CD4-positive, alpha-beta T cell treated with Interleukin-6 for 4 hours (primary cell): ENCODE measurements at regions not wholly inside any gene's neighbourhood (a gene's known extent, or its start where the extent isn't known, plus 50 kb on each side); places are given as distances from the start of the nearest gene placed in this dataset.
"Not testable (repeated sequence)": the region's sequence is repeated elsewhere in the genome, so short reads cannot be mapped to it uniquely, and the experiment has no call there.

Experiments
- DNase-seq: peaks from one replicate; pipeline ENCODE4 v3.0.0-alpha.2; 2020; ENCODE audit warnings: mixed read lengths

- peak; percentile 86 for DNase-seq
Observed at GRCh38 chr1:198935306-198935921, 296.6 kb downstream of the PTPRC start.

GRCh38 chr1:198936371-198937083, 297.7 kb downstream of the PTPRC start:
- DNase-seq: no peak

GRCh38 chr1:198937231-198938031, 298.6 kb downstream of the PTPRC start:
- DNase-seq: peak; percentile 53

- no peak for DNase-seq
Observed at GRCh38 chr1:198939286-198939685, 300.4 kb downstream of the PTPRC start.

GRCh38 chr1:198939956-198940355, 301.1 kb downstream of the PTPRC start:
- no peak for DNase-seq

GRCh38 chr1:198942466-198942865, 303.6 kb downstream of the PTPRC start:
- DNase-seq: no peak

GRCh38 chr1:198943484-198944187, 304.8 kb downstream of the PTPRC start:
- DNase-seq: no peak

GRCh38 chr1:198947456-198947855, 308.6 kb downstream of the PTPRC start:
- no peak for DNase-seq

- DNase-seq: no peak
Observed at GRCh38 chr1:198948895-198949659, 310.2 kb downstream of the PTPRC start.

GRCh38 chr1:198950036-198950435, 311.2 kb downstream of the PTPRC start:
- no peak for DNase-seq

- DNase-seq: no peak
Observed at GRCh38 chr1:198955085-198955484, 316.2 kb downstream of the PTPRC start.

GRCh38 chr1:198957044-198957443, 318.2 kb downstream of the PTPRC start:
- DNase-seq: no peak

GRCh38 chr1:198959032-198959431, 320.2 kb downstream of the PTPRC start:
- DNase-seq: no peak

GRCh38 chr1:198959676-198960075, 320.8 kb downstream of the PTPRC start:
- no peak for DNase-seq

- DNase-seq: not testable (repeated sequence)
Observed at GRCh38 chr1:198963796-198964195, 325.0 kb downstream of the PTPRC start.

- no peak for DNase-seq
Observed at GRCh38 chr1:198966519-198966918, 327.7 kb downstream of the PTPRC start.

- DNase-seq: no peak
Observed at GRCh38 chr1:198967566-198967965, 328.7 kb downstream of the PTPRC start.

- DNase-seq: no peak
Observed at GRCh38 chr1:198968866-198969265, 330.0 kb downstream of the PTPRC start.

- no peak for DNase-seq
Observed at GRCh38 chr1:198969981-198970380, 331.1 kb downstream of the PTPRC start.

GRCh38 chr1:198970916-198971315, 332.1 kb downstream of the PTPRC start:
- DNase-seq: no peak

- DNase-seq: no peak
Observed at GRCh38 chr1:198977909-198978308, 339.1 kb downstream of the PTPRC start.

- no peak for DNase-seq
Observed at GRCh38 chr1:198978523-198978922, 339.7 kb downstream of the PTPRC start.
